Fibroblast of gingiva (primary cell): ENCODE measurements at regions not wholly inside any gene's neighbourhood (a gene's known extent, or its start where the extent isn't known, plus 50 kb on each side); places are given as distances from the start of the nearest gene placed in this dataset.

ENCODE experiments used
- DNase-seq: peaks from one replicate; pipeline ENCODE4 v3.0.0-alpha.2; 2011; ENCODE audit warnings: low read depth

- no peak for DNase-seq
Measured at GRCh38 chr9:126095546-126096190, 231.0 kb upstream of the MVB12B start.

- no peak for DNase-seq
Measured at GRCh38 chr9:126096340-126096739, 230.3 kb upstream of the MVB12B start.

GRCh38 chr9:126097679-126098078, 228.9 kb upstream of the MVB12B start:
- DNase-seq, result no peak

GRCh38 chr9:126106404-126106803, 220.2 kb upstream of the MVB12B start:
- DNase-seq, result no peak

- no peak for DNase-seq
Measured at GRCh38 chr9:126107693-126108092, 218.9 kb upstream of the MVB12B start.

- DNase-seq, result no peak
Measured at GRCh38 chr9:126108240-126108639, 218.4 kb upstream of the MVB12B start.

- DNase-seq, result no peak
Measured at GRCh38 chr9:126109575-126109974, 217.1 kb upstream of the MVB12B start.

- DNase-seq, result no peak
Measured at GRCh38 chr9:126111556-126111955, 215.1 kb upstream of the MVB12B start.

- DNase-seq, result no peak
Measured at GRCh38 chr9:126112135-126112720, 214.4 kb upstream of the MVB12B start.

GRCh38 chr9:126113176-126113575, 213.5 kb upstream of the MVB12B start:
- DNase-seq, result no peak

- DNase-seq, result no peak
Measured at GRCh38 chr9:126113756-126114408, 212.7 kb upstream of the MVB12B start.

- no peak for DNase-seq
Measured at GRCh38 chr9:126114409-126114760, 212.2 kb upstream of the MVB12B start.

GRCh38 chr9:126114850-126115460, 211.7 kb upstream of the MVB12B start:
- DNase-seq, result no peak

- DNase-seq, result no peak
Measured at GRCh38 chr9:126116351-126117157, 210.1 kb upstream of the MVB12B start.

GRCh38 chr9:126117158-126117425, 209.5 kb upstream of the MVB12B start:
- no peak for DNase-seq

- no peak for DNase-seq
Measured at GRCh38 chr9:126117631-126118030, 209.0 kb upstream of the MVB12B start.

- no peak for DNase-seq
Measured at GRCh38 chr9:126119731-126120130, 206.9 kb upstream of the MVB12B start.

- no peak for DNase-seq
Measured at GRCh38 chr9:126122901-126123616, 203.6 kb upstream of the MVB12B start.

GRCh38 chr9:126123927-126124326, 202.7 kb upstream of the MVB12B start:
- no peak for DNase-seq

GRCh38 chr9:126125177-126125576, 201.5 kb upstream of the MVB12B start:
- DNase-seq, result no peak

GRCh38 chr9:126125577-126125976, 201.1 kb upstream of the MVB12B start:
- no peak for DNase-seq

GRCh38 chr9:126125992-126126409, 200.6 kb upstream of the MVB12B start:
- no peak for DNase-seq
